Calu3 (cell line): ENCODE measurements at regions not wholly inside any gene's neighbourhood (a gene's known extent, or its start where the extent isn't known, plus 50 kb on each side); places are given as distances from the start of the nearest gene placed in this dataset.

Experiments used
- BruUV-seq: library from RNA; stranded (reverse); fragments of 400-500 nt; replicated peaks from 2 replicates; lab custom pipeline; 2021; lab: Mats Ljungman, UMichigan
- CTCF ChIA-PET: fragments of 300-600 bp; sonication (Branson Sonifier 250); formaldehyde crosslinking; loops from one replicate; lab custom pipeline; 2022; ENCODE audit warnings: antibody characterized with exemption; lab: Charles Lee
- DNase-seq: peaks from one replicate; pipeline ENCODE4 v3.0.0; 2022
- H3K27ac Mint-ChIP-seq: one replicate; pipeline ENCODE4 v1.8.0; 2022; ENCODE audit warnings: mixed read lengths; ENCODE audit not compliant: unreplicated experiment
- H3K27me3 Mint-ChIP-seq: one replicate; pipeline ENCODE4 v1.8.0; 2022; ENCODE audit warnings: mixed read lengths; ENCODE audit not compliant: unreplicated experiment
- H3K36me3 Mint-ChIP-seq: one replicate; pipeline ENCODE4 v1.8.0; 2022; ENCODE audit warnings: mild to moderate bottlenecking, moderate library complexity, mixed read lengths; ENCODE audit not compliant: insufficient read depth, unreplicated experiment
- H3K4me1 Mint-ChIP-seq: one replicate; pipeline ENCODE4 v1.8.0; 2022; ENCODE audit warnings: mild to moderate bottlenecking, low read depth, mixed read lengths; ENCODE audit not compliant: unreplicated experiment
- H3K4me3 Mint-ChIP-seq: one replicate; pipeline ENCODE4 v1.8.0; 2022; ENCODE audit warnings: mild to moderate bottlenecking, low read depth, moderate library complexity, mixed read lengths; ENCODE audit not compliant: unreplicated experiment
- H3K9me3 Mint-ChIP-seq: one replicate; pipeline ENCODE4 v1.8.0; 2022; ENCODE audit warnings: low read depth, mixed read lengths; ENCODE audit not compliant: unreplicated experiment
- intact Hi-C: fragments of 100-400 bp; cut with micrococcal nuclease; formaldehyde crosslinking; loops from one replicate; pipeline ENCODE4 v1.10.0; 2022; ENCODE audit not compliant: unreplicated experiment
- TF ChIP-seq, protein P1 (sequence below): fragments of 200-600 bp; IDR thresholded peaks from one replicate; pipeline ENCODE4 v1.8.0; 2022; ENCODE audit warnings: antibody characterized with exemption; ENCODE audit not compliant: unreplicated experiment

DNA sequence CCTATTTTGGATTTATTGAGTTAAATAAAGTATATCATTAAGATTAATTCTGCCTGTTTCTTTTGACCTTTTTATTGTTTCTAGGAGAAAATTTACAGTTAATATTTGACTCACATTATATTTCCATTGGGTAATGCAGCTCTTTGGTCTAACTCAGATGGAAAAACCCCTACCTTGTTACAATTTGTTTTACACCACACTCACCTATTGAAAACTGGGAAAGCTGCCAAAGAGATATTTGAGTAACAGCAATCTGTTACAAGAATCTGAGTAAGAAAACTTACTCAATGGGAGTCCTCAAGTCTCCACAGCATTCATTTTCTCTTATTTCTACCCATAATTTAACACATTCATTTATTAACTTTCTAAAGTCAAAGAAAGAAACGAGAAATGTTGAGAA is 108.0 kb upstream of the TLL1 start:
- no peaks in the 10 kb centered on the region for H3K36me3 Mint-ChIP-seq
- H3K27me3 Mint-ChIP-seq = no peaks in the 10 kb centered on the region
- TF ChIP-seq, protein P1, sequence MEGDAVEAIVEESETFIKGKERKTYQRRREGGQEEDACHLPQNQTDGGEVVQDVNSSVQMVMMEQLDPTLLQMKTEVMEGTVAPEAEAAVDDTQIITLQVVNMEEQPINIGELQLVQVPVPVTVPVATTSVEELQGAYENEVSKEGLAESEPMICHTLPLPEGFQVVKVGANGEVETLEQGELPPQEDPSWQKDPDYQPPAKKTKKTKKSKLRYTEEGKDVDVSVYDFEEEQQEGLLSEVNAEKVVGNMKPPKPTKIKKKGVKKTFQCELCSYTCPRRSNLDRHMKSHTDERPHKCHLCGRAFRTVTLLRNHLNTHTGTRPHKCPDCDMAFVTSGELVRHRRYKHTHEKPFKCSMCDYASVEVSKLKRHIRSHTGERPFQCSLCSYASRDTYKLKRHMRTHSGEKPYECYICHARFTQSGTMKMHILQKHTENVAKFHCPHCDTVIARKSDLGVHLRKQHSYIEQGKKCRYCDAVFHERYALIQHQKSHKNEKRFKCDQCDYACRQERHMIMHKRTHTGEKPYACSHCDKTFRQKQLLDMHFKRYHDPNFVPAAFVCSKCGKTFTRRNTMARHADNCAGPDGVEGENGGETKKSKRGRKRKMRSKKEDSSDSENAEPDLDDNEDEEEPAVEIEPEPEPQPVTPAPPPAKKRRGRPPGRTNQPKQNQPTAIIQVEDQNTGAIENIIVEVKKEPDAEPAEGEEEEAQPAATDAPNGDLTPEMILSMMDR = no peak
- no peak overlapping the region for H3K4me3 Mint-ChIP-seq
- H3K9me3 Mint-ChIP-seq = no peaks in the 10 kb centered on the region
- peaks cover 10% of the 10 kb centered on the region for H3K4me1 Mint-ChIP-seq
- intact Hi-C loops = no loop called here
- CTCF ChIA-PET = no interaction called here
- BruUV-seq = no TSS peak
- DNase-seq = peak; percentile 18
- H3K27ac Mint-ChIP-seq = no peak overlapping the region

DNA sequence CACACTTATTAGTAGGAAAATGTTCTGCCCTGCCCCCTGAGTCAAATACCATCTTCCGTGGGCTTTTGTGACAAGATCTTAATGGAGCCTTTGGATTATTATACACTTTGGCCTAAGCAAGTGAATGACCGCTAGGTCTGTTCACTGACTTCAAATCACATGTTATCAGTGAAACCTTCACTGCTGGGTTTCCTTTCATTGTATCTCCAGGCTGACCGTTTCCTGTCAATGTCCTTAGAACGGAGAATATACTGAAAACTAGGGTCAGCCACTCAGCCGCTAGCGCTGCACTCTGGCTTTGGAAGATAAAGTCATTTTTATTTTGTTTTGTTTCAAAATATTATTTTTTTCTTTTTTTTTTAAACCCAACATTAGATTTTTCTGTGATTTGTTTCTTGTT is 107.0 kb upstream of the TLL1 start:
- DNase-seq = no peak
- Mint-ChIP-seq H3K9me3 (no peaks in the 10 kb centered on the region), H3K36me3 (no peaks in the 10 kb centered on the region), H3K27me3 (no peaks in the 10 kb centered on the region), H3K4me3 (no peak overlapping the region), H3K4me1 (peaks cover 10% of the 10 kb centered on the region), H3K27ac (no peak overlapping the region)
- intact Hi-C loops = no loop called here
- TF ChIP-seq, protein P1 = no peak
- CTCF ChIA-PET = interaction anchor here (0.6 kb wide), 1 partner anchor 126 kb away, joined by 3 read pairs; no protein-coding TSS in a partner anchor
- BruUV-seq = no TSS peak

DNA sequence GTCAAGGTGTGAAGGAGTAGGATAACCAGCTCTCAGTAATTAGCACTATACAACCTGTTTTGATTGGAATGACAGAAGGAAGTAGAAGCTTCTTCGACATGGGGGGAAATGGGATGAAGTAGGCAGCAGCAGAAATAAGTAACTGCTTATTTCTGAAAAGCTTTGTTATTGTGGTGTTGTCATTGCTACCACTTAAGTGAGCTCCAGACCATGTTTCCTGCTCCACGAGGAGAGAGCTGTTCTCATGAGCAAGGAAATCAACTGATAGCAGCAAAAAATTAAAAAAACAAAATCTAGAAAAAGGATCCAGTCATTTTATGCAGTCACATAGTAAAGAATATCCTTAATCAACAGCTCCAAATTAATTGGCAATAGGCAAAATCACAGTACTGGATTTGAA is 106.1 kb upstream of the TLL1 start:
- CTCF ChIA-PET = interaction anchor here (0.6 kb wide), 1 partner anchor 159 kb away, joined by 3 read pairs; no protein-coding TSS in a partner anchor
- Mint-ChIP-seq H3K27me3 (no peaks in the 10 kb centered on the region), H3K27ac (no peak overlapping the region), H3K4me1 (peaks cover 10% of the 10 kb centered on the region), H3K36me3 (no peaks in the 10 kb centered on the region), H3K9me3 (no peaks in the 10 kb centered on the region), H3K4me3 (no peak overlapping the region)
- DNase-seq = no peak
- intact Hi-C loops = no loop called here
- TF ChIP-seq, protein P1 = no peak
- no TSS peak for BruUV-seq

DNA sequence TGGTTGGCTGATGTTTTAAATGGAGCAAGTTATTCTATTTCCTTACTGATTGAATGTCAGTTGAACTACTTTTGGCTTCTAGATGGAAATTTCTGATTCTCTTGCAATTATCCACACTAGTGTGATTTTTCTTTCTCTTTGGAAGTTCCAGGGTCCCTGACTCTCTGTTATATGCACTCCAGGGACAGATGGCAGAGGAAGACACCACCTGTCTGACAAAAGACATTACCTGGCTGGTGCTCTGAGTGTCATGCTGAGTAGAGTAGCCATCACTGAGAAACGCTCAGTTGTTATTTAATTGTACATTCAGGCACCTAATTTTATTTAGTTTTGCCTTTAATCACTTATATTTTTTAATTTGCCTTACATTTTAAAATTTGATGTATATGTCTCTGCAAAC is 105.4 kb upstream of the TLL1 start:
- intact Hi-C loops = no loop called here
- H3K9me3 Mint-ChIP-seq = no peaks in the 10 kb centered on the region
- H3K27ac Mint-ChIP-seq = no peak overlapping the region
- CTCF ChIA-PET = no interaction called here
- no peak overlapping the region for H3K4me3 Mint-ChIP-seq
- no TSS peak for BruUV-seq
- peaks cover 10% of the 10 kb centered on the region for H3K4me1 Mint-ChIP-seq
- TF ChIP-seq, protein P1 = no peak
- no peaks in the 10 kb centered on the region for H3K36me3 Mint-ChIP-seq
- H3K27me3 Mint-ChIP-seq = no peaks in the 10 kb centered on the region
- no peak for DNase-seq
